ENCODE measurements at regions not wholly inside any gene's neighbourhood (a gene's known extent, or its start where the extent isn't known, plus 50 kb on each side); places are given as distances from the start of the nearest gene placed in this dataset.

GRCh38 chr12:42767326-42767954 is 177.9 kb upstream of the PRICKLE1 start:
- TF ChIP-seq, protein P1, sequence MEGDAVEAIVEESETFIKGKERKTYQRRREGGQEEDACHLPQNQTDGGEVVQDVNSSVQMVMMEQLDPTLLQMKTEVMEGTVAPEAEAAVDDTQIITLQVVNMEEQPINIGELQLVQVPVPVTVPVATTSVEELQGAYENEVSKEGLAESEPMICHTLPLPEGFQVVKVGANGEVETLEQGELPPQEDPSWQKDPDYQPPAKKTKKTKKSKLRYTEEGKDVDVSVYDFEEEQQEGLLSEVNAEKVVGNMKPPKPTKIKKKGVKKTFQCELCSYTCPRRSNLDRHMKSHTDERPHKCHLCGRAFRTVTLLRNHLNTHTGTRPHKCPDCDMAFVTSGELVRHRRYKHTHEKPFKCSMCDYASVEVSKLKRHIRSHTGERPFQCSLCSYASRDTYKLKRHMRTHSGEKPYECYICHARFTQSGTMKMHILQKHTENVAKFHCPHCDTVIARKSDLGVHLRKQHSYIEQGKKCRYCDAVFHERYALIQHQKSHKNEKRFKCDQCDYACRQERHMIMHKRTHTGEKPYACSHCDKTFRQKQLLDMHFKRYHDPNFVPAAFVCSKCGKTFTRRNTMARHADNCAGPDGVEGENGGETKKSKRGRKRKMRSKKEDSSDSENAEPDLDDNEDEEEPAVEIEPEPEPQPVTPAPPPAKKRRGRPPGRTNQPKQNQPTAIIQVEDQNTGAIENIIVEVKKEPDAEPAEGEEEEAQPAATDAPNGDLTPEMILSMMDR (IDR thresholded peaks at IDR 0.05; ENCODE audit: insufficient read depth, low read length): no peak
- TF ChIP-seq POLR2AphosphoS5 (IDR thresholded peaks at IDR 0.05; ENCODE audit: low read depth) (no peak), REST (IDR thresholded peaks at IDR 0.05; ENCODE audit: insufficient replicate concordance, low read depth) (no peak)

All from HL-60 (cell line).